Kidney capillary endothelial cell (primary cell): ENCODE measurements at regions not wholly inside any gene's neighbourhood (a gene's known extent, or its start where the extent isn't known, plus 50 kb on each side); places are given as distances from the start of the nearest gene placed in this dataset.
"Not testable (repeated sequence)": the region's sequence is repeated elsewhere in the genome, so short reads cannot be mapped to it uniquely, and the experiment has no call there.

Experiments used
- DNase-seq: peaks from one replicate; pipeline ENCODE4 v3.0.0-alpha.2; 2018; ENCODE audit warnings: low spot score

- no peak for DNase-seq
Observed at GRCh38 chr9:115404311-115404710, 286.4 kb upstream of the TNC start.

- DNase-seq: no peak
Observed at GRCh38 chr9:115411516-115411915, 293.6 kb upstream of the TNC start.

- DNase-seq: no peak
Observed at GRCh38 chr9:115411993-115412452, 294.1 kb upstream of the TNC start.

GRCh38 chr9:115412656-115413055 is 294.7 kb upstream of the TNC start:
- no peak for DNase-seq

GRCh38 chr9:115413304-115413703 is 295.3 kb upstream of the TNC start:
- DNase-seq: no peak

- DNase-seq: no peak
Observed at GRCh38 chr9:115413766-115414382, 295.9 kb upstream of the TNC start.

- DNase-seq: no peak
Observed at GRCh38 chr9:115414561-115414960, 296.6 kb upstream of the TNC start.

- no peak for DNase-seq
Observed at GRCh38 chr9:115415450-115415849, 297.5 kb upstream of the TNC start.

GRCh38 chr9:115416299-115416698 is 298.3 kb upstream of the TNC start:
- DNase-seq: no peak

- DNase-seq: not testable (repeated sequence)
Observed at GRCh38 chr9:115418181-115418580, 300.2 kb upstream of the TNC start.

GRCh38 chr9:115422932-115423440 is 305.0 kb upstream of the TNC start:
- no peak for DNase-seq

GRCh38 chr9:115423646-115424045 is 305.7 kb upstream of the TNC start:
- no peak for DNase-seq

- no peak for DNase-seq
Observed at GRCh38 chr9:115425601-115426000, 307.6 kb upstream of the TNC start.

GRCh38 chr9:115437418-115437817 is 319.5 kb upstream of the TNC start:
- no peak for DNase-seq

GRCh38 chr9:115439641-115440040 is 321.7 kb upstream of the TNC start:
- DNase-seq: no peak

- DNase-seq: no peak
Observed at GRCh38 chr9:115442054-115442453, 324.1 kb upstream of the TNC start.

- DNase-seq: no peak
Observed at GRCh38 chr9:115443890-115444289, 325.9 kb upstream of the TNC start.

GRCh38 chr9:115444959-115445358 is 327.0 kb upstream of the TNC start:
- DNase-seq: no peak

- no peak for DNase-seq
Observed at GRCh38 chr9:115445655-115446054, 327.7 kb upstream of the TNC start.

GRCh38 chr9:115456515-115456914 is 338.6 kb upstream of the TNC start:
- DNase-seq: no peak

- DNase-seq: no peak
Observed at GRCh38 chr9:115461280-115461679, 343.3 kb upstream of the TNC start.

GRCh38 chr9:115462623-115463022 is 344.7 kb upstream of the TNC start:
- no peak for DNase-seq

- no peak for DNase-seq
Observed at GRCh38 chr9:115466756-115467155, 348.8 kb upstream of the TNC start.

- DNase-seq: no peak
Observed at GRCh38 chr9:115469841-115470240, 351.9 kb upstream of the TNC start.
